WTC11 (cell line): ENCODE measurements at regions not wholly inside any gene's neighbourhood (a gene's known extent, or its start where the extent isn't known, plus 50 kb on each side); places are given as distances from the start of the nearest gene placed in this dataset.
"Not testable (repeated sequence)": the region's sequence is repeated elsewhere in the genome, so short reads cannot be mapped to it uniquely, and the experiment has no call there.

Experiments used
- ATAC-seq: fragments of 200-7000 bp; cut with Tn5 transposase; 2 replicates; pipeline ENCODE4 v1.10.0; 2021; ENCODE audit warnings: mild to moderate bottlenecking, moderate library complexity
- CTCF ChIA-PET: fragments of 300-600 bp; sonication (Branson Sonifier 250); formaldehyde crosslinking; loops from one replicate; lab custom pipeline; 2021; ENCODE audit warnings: antibody characterized with exemption; lab: Charles Lee
- POLR2A ChIA-PET: fragments of 350-600 bp; sonication (Branson Sonifier 250); formaldehyde crosslinking; loops from one replicate; lab custom pipeline; 2021; ENCODE audit warnings: antibody characterized with exemption; lab: Charles Lee
- DNase-seq: peaks from one replicate; pipeline ENCODE4 v3.0.0; 2021; ENCODE audit warnings: low spot score
- H3K27ac Mint-ChIP-seq: 2 replicates; pipeline ENCODE4 v1.8.0; 2021; ENCODE audit warnings: mixed read lengths
- H3K27me3 Mint-ChIP-seq: 2 replicates; pipeline ENCODE4 v1.8.0; 2021; ENCODE audit warnings: low read depth, mild to moderate bottlenecking, moderate library complexity, mixed read lengths
- H3K36me3 Mint-ChIP-seq: 2 replicates; pipeline ENCODE4 v1.8.0; 2021; ENCODE audit warnings: mixed read lengths
- H3K4me1 Mint-ChIP-seq: 2 replicates; pipeline ENCODE4 v1.8.0; 2022; ENCODE audit warnings: mixed read lengths
- H3K4me3 Mint-ChIP-seq: 2 replicates; pipeline ENCODE4 v1.8.0; 2021; ENCODE audit warnings: mild to moderate bottlenecking, moderate library complexity, mixed read lengths
- H3K9me3 Mint-ChIP-seq: 2 replicates; pipeline ENCODE4 v1.8.0; 2021; ENCODE audit warnings: mixed read lengths
- ATF1 ChIP-seq: sonication (generic); formaldehyde crosslinking; IDR thresholded peaks from 2 replicates; pipeline ENCODE4 v1.8.1; 2023; ENCODE audit warnings: mild to moderate bottlenecking, moderate library complexity, missing genetic modification reagents
- ATF6 ChIP-seq: sonication (generic); formaldehyde crosslinking; IDR thresholded peaks from 2 replicates; pipeline ENCODE4 v1.8.1; 2023; ENCODE audit warnings: mild to moderate bottlenecking, missing genetic modification reagents
- ETV6 ChIP-seq: sonication (generic); formaldehyde crosslinking; IDR thresholded peaks from 2 replicates; pipeline ENCODE4 v1.8.1; 2022; ENCODE audit warnings: mild to moderate bottlenecking, missing genetic modification reagents
- FOXJ3 ChIP-seq: sonication (generic); formaldehyde crosslinking; IDR thresholded peaks from 2 replicates; pipeline ENCODE4 v1.9.0; 2021; ENCODE audit warnings: missing genetic modification reagents, mild to moderate bottlenecking, borderline replicate concordance
- GRHL2 ChIP-seq: fragments of 250-450 bp; sonication (Bioruptor Pico); IDR thresholded peaks from 2 replicates; pipeline ENCODE4 v1.8.0; 2022; ENCODE audit warnings: mild to moderate bottlenecking, moderate library complexity; ENCODE audit not compliant: insufficient replicate concordance, severe bottlenecking
- IRF2 ChIP-seq: sonication (generic); formaldehyde crosslinking; IDR thresholded peaks from 2 replicates; pipeline ENCODE4 v1.8.0; 2022; ENCODE audit warnings: low read depth, missing genetic modification reagents, borderline replicate concordance
- KAT7 ChIP-seq: sonication (generic); formaldehyde crosslinking; IDR thresholded peaks from 2 replicates; pipeline ENCODE4 v1.8.1; 2023; ENCODE audit warnings: missing genetic modification reagents, mild to moderate bottlenecking, borderline replicate concordance
- NR1H2 ChIP-seq: sonication (generic); formaldehyde crosslinking; IDR thresholded peaks from 2 replicates; pipeline ENCODE4 v1.9.0; 2021; ENCODE audit warnings: mild to moderate bottlenecking, moderate library complexity, missing genetic modification reagents
- PRRX2 ChIP-seq: fragments of 250-450 bp; sonication (Bioruptor Pico); IDR thresholded peaks from 2 replicates; pipeline ENCODE4 v1.8.0; 2021; ENCODE audit warnings: mild to moderate bottlenecking
- SOX15 ChIP-seq: fragments of 250-450 bp; sonication (Bioruptor Pico); IDR thresholded peaks from 2 replicates; pipeline ENCODE4 v1.9.0; 2021; ENCODE audit warnings: mild to moderate bottlenecking
- STAT6 ChIP-seq: sonication (generic); formaldehyde crosslinking; conservative IDR thresholded peaks from 2 replicates; pipeline ENCODE4 v1.8.1; 2023; ENCODE audit warnings: mild to moderate bottlenecking, low read depth, missing genetic modification reagents, moderate library complexity
- TP53 ChIP-seq: sonication (generic); formaldehyde crosslinking; IDR thresholded peaks from 2 replicates; pipeline ENCODE4 v1.8.1; 2023; ENCODE audit warnings: mild to moderate bottlenecking, missing genetic modification reagents
- USF1 ChIP-seq: sonication (generic); formaldehyde crosslinking; IDR thresholded peaks from 2 replicates; pipeline ENCODE4 v1.8.0; 2022; ENCODE audit warnings: mild to moderate bottlenecking, missing genetic modification reagents
- ZBTB21 ChIP-seq: sonication (generic); formaldehyde crosslinking; IDR thresholded peaks from 2 replicates; pipeline ENCODE4 v1.8.1; 2023; ENCODE audit warnings: mild to moderate bottlenecking, missing genetic modification reagents, borderline replicate concordance

GRCh38 chrX:153266140-153266539 is 55.4 kb downstream of the PNMA6F start:
- H3K4me1 Mint-ChIP-seq, H3K27ac Mint-ChIP-seq, H3K9me3 Mint-ChIP-seq, DNase-seq, H3K27me3 Mint-ChIP-seq, ATAC-seq, H3K4me3 Mint-ChIP-seq, H3K36me3 Mint-ChIP-seq, CTCF ChIA-PET, POLR2A ChIA-PET: not testable (repeated sequence)

- H3K27ac Mint-ChIP-seq, H3K9me3 Mint-ChIP-seq, H3K4me1 Mint-ChIP-seq, CTCF ChIA-PET, DNase-seq, H3K27me3 Mint-ChIP-seq, POLR2A ChIA-PET, H3K36me3 Mint-ChIP-seq, H3K4me3 Mint-ChIP-seq: not testable (repeated sequence)
- peak; percentile 65 for ATAC-seq
Measured at GRCh38 chrX:153260468-153260867, 61.1 kb downstream of the PNMA6F start.

- ATAC-seq = peak; percentile 58
- H3K27ac Mint-ChIP-seq, DNase-seq, CTCF ChIA-PET, H3K36me3 Mint-ChIP-seq, H3K4me1 Mint-ChIP-seq, POLR2A ChIA-PET, H3K9me3 Mint-ChIP-seq, H3K27me3 Mint-ChIP-seq, H3K4me3 Mint-ChIP-seq: not testable (repeated sequence)
Measured at GRCh38 chrX:153253239-153253638, 68.3 kb downstream of the PNMA6F start.

GRCh38 chrX:153252378-153253129 is 69.0 kb downstream of the PNMA6F start:
- ATAC-seq, H3K9me3 Mint-ChIP-seq, H3K27me3 Mint-ChIP-seq, CTCF ChIA-PET, DNase-seq, POLR2A ChIA-PET, H3K4me3 Mint-ChIP-seq, H3K36me3 Mint-ChIP-seq, H3K27ac Mint-ChIP-seq: not testable (repeated sequence)
- H3K4me1 Mint-ChIP-seq = peaks cover 11% of the 10 kb centered on the region

- POLR2A ChIA-PET, CTCF ChIA-PET, H3K27ac Mint-ChIP-seq, DNase-seq, H3K27me3 Mint-ChIP-seq, H3K36me3 Mint-ChIP-seq, H3K9me3 Mint-ChIP-seq, H3K4me3 Mint-ChIP-seq, ATAC-seq: not testable (repeated sequence)
- peaks cover 11% of the 10 kb centered on the region for H3K4me1 Mint-ChIP-seq
Measured at GRCh38 chrX:153251952-153252351, 69.6 kb downstream of the PNMA6F start.

GRCh38 chrX:153250762-153251161 is 70.8 kb downstream of the PNMA6F start:
- DNase-seq, H3K4me3 Mint-ChIP-seq, ATAC-seq, CTCF ChIA-PET, H3K9me3 Mint-ChIP-seq, H3K36me3 Mint-ChIP-seq, H3K27me3 Mint-ChIP-seq, POLR2A ChIA-PET, H3K27ac Mint-ChIP-seq: not testable (repeated sequence)
- H3K4me1 Mint-ChIP-seq = peaks cover 19% of the 10 kb centered on the region

- CTCF ChIA-PET = interaction anchor here (0.6 to 1.1 kb wide), 2 partner anchors 212 to 606 kb away, joined by 3 to 5 read pairs; no protein-coding TSS in a partner anchor
- H3K9me3 Mint-ChIP-seq = no peaks in the 10 kb centered on the region
- DNase-seq (peak; percentile 13), ATAC-seq (peak; percentile 86)
- H3K27me3 Mint-ChIP-seq = no peaks in the 10 kb centered on the region
- H3K4me3 Mint-ChIP-seq = peak overlapping the region; percentile 61
- H3K27ac Mint-ChIP-seq = peak overlapping the region; percentile 87
- POLR2A ChIA-PET = no interaction called here
- H3K4me1 Mint-ChIP-seq = peaks cover 32% of the 10 kb centered on the region
- H3K36me3 Mint-ChIP-seq = no peaks in the 10 kb centered on the region
- TF ChIP-seq STAT6 (no peak), KAT7 (CRISPR knock-in tag) (no peak), GRHL2 (no peak), SOX15 (CRISPR knock-in tag) (no peak), ATF1 (CRISPR knock-in tag) (no peak), ZBTB21 (no peak), PRRX2 (CRISPR knock-in tag) (no peak), USF1 (CRISPR knock-in tag) (no peak), ATF6 (CRISPR knock-in tag) (no peak), ETV6 (CRISPR knock-in tag) (no peak), FOXJ3 (CRISPR knock-in tag) (no peak), IRF2 (no peak), TP53 (no peak), NR1H2 (CRISPR knock-in tag) (no peak)
Measured at GRCh38 chrX:153245288-153245731, 66.2 kb downstream of the MAGEA1 start.
